AG09309 (cell line): ENCODE measurements at regions not wholly inside any gene's neighbourhood (a gene's known extent, or its start where the extent isn't known, plus 50 kb on each side); places are given as distances from the start of the nearest gene placed in this dataset.

Experiments used
- DNase-seq: peaks from one replicate; pipeline ENCODE4 v3.0.0-alpha.2; 2010; ENCODE audit warnings: low read depth
- H3K4me3 ChIP-seq: 2 replicates; pipeline ENCODE4 v1.5.1; 2011; ENCODE audit warnings: mild to moderate bottlenecking, low read depth, low read length, moderate library complexity; ENCODE audit not compliant: control insufficient read depth
- CTCF ChIP-seq: IDR thresholded peaks from 2 replicates; pipeline ENCODE4 v1.5.1; 2011; ENCODE audit warnings: mild to moderate bottlenecking, low read depth, low read length, inconsistent platforms; ENCODE audit not compliant: insufficient read depth, control insufficient read depth; ENCODE audit errors: missing control alignments

- TF ChIP-seq CTCF, result no peak
- H3K4me3 ChIP-seq, result no peak overlapping the region
- DNase-seq, result no peak
These were observed 635.9 kb downstream of the CDH18 start for GRCh38 chr5:19352120-19352519.

- no peak for TF ChIP-seq CTCF
These were observed 619.0 kb downstream of the CDH18 start for GRCh38 chr5:19369048-19369447.

GRCh38 chr5:19369561-19369960, 618.4 kb downstream of the CDH18 start:
- no peak for DNase-seq
- TF ChIP-seq CTCF, result no peak
- no peak overlapping the region for H3K4me3 ChIP-seq

More at GRCh38 chr5:19369048-19369447, 619.0 kb downstream of the CDH18 start:
- H3K4me3 ChIP-seq, result no peak overlapping the region
- DNase-seq, result no peak

- H3K4me3 ChIP-seq, result no peak overlapping the region
- no peak for DNase-seq
- TF ChIP-seq CTCF, result no peak
These were observed 617.2 kb downstream of the CDH18 start for GRCh38 chr5:19370655-19371386.

- no peak for TF ChIP-seq CTCF
These were observed 599.6 kb downstream of the CDH18 start for GRCh38 chr5:19388391-19388790.

GRCh38 chr5:19401032-19401431, 587.0 kb downstream of the CDH18 start:
- H3K4me3 ChIP-seq, result no peak overlapping the region
- TF ChIP-seq CTCF, result no peak
- no peak for DNase-seq

More at GRCh38 chr5:19388391-19388790, 599.6 kb downstream of the CDH18 start:
- no peak overlapping the region for H3K4me3 ChIP-seq
- DNase-seq, result no peak
